ENCODE measurements at regions not wholly inside any gene's neighbourhood (a gene's known extent, or its start where the extent isn't known, plus 50 kb on each side); places are given as distances from the start of the nearest gene placed in this dataset.

- TF ChIP-seq CTCF (IDR thresholded peaks at IDR 0.05; ENCODE audit: insufficient read depth, low read depth, low read length), result no peak
- TF ChIP-seq EZH2 (IDR thresholded peaks at IDR 0.05; ENCODE audit: insufficient read depth, low read length), result no peak
These were observed 147.0 kb upstream of the ARHGAP5 start for GRCh38 chr14:31930070-31930469.
